Testis (tissue), 2 donors: ENCODE measurements at regions not wholly inside any gene's neighbourhood (a gene's known extent, or its start where the extent isn't known, plus 50 kb on each side); places are given as distances from the start of the nearest gene placed in this dataset.

ENCODE experiments used
- DNase-seq: peaks from one replicate; pipeline ENCODE4 v3.0.0-alpha.2; 2019
- H3K27ac ChIP-seq, 2 donors: fragments of 200-600 bp; sonication (generic); one replicate each; pipeline ENCODE4 v1.5.1; 2019
- H3K27me3 ChIP-seq: fragments of 200-600 bp; sonication (generic); one replicate; pipeline ENCODE4 v1.5.1; 2019
- H3K36me3 ChIP-seq: fragments of 200-600 bp; sonication (generic); one replicate; pipeline ENCODE4 v1.5.1; 2017; ENCODE audit warnings: low read depth; ENCODE audit errors: missing control alignments
- H3K4me1 ChIP-seq: fragments of 200-600 bp; sonication (generic); one replicate; pipeline ENCODE4 v1.5.1; 2019
- H3K4me3 ChIP-seq, 2 donors: fragments of 200-600 bp; sonication (generic); one replicate each; pipeline ENCODE4 v1.5.1; 2017 to 2019
- H3K9me3 ChIP-seq: fragments of 200-600 bp; sonication (generic); one replicate; pipeline ENCODE4 v1.5.1; 2017
- POLR2A ChIP-seq: fragments of 450-650 bp; IDR thresholded peaks from one replicate; pipeline ENCODE4 v1.6.1; 2017; ENCODE audit warnings: antibody characterized with exemption, mild to moderate bottlenecking, moderate library complexity
- WGBS, 2 donors: methylation state at CpG; one replicate each; pipeline ENCODE4 v1.1.5; 2018; 5-methylcytosine and 5-hydroxymethylcytosine counted together
- intact Hi-C: fragments of 100-400 bp; cut with DNase I; formaldehyde crosslinking; loops from one replicate; pipeline ENCODE4 v1.15.1; 2023; ENCODE audit warnings: low total_unique reads
- TF ChIP-seq, protein P1 (sequence below), 3 experiments: fragments of 450-650 bp in 2 of 3; fragments of 200-600 bp in 1 of 3; sonication (generic) in 1 of 3; IDR thresholded peaks; one replicate each; pipeline ENCODE4 v1.5.1; 2016 to 2019; ENCODE audit warnings: antibody characterized with exemption in 3 of 3, mild to moderate bottlenecking in 2 of 3, moderate library complexity in 1 of 3

GRCh38 chr22:49505337-49506009, 322.2 kb downstream of the BRD1 start:
- no peaks in the 10 kb centered on the region for H3K36me3 ChIP-seq
- DNase-seq, result no peak
- H3K27ac ChIP-seq, result no peak overlapping the region
- TF ChIP-seq POLR2A, result no peak
- TF ChIP-seq, protein P1, sequence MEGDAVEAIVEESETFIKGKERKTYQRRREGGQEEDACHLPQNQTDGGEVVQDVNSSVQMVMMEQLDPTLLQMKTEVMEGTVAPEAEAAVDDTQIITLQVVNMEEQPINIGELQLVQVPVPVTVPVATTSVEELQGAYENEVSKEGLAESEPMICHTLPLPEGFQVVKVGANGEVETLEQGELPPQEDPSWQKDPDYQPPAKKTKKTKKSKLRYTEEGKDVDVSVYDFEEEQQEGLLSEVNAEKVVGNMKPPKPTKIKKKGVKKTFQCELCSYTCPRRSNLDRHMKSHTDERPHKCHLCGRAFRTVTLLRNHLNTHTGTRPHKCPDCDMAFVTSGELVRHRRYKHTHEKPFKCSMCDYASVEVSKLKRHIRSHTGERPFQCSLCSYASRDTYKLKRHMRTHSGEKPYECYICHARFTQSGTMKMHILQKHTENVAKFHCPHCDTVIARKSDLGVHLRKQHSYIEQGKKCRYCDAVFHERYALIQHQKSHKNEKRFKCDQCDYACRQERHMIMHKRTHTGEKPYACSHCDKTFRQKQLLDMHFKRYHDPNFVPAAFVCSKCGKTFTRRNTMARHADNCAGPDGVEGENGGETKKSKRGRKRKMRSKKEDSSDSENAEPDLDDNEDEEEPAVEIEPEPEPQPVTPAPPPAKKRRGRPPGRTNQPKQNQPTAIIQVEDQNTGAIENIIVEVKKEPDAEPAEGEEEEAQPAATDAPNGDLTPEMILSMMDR (IDR thresholded peaks at IDR 0.05), result no peak
- no peaks in the 10 kb centered on the region for H3K9me3 ChIP-seq
- H3K4me1 ChIP-seq, result no peaks in the 10 kb centered on the region
- 92 to 97% methylated on average over 7 of the region's 7 CpGs for WGBS, 2 donors
- H3K27me3 ChIP-seq, result no peaks in the 10 kb centered on the region
- intact Hi-C loops, result no loop called here
- no peak overlapping the region for H3K4me3 ChIP-seq

- DNase-seq, result no peak
- H3K27me3 ChIP-seq, result no peaks in the 10 kb centered on the region
- no peak overlapping the region for H3K27ac ChIP-seq
- no peaks in the 10 kb centered on the region for H3K4me1 ChIP-seq
- no peaks in the 10 kb centered on the region for H3K36me3 ChIP-seq
- no peak for TF ChIP-seq POLR2A
- TF ChIP-seq, protein P1 (IDR thresholded peaks at IDR 0.05), result no peak
- H3K9me3 ChIP-seq, result no peaks in the 10 kb centered on the region
- 82% methylated on average over 5 to 6 of the region's 6 CpGs for WGBS, 2 donors
- intact Hi-C loops, result no loop called here
- H3K4me3 ChIP-seq, result no peak overlapping the region
Measured at GRCh38 chr22:49503896-49504521, 323.7 kb downstream of the BRD1 start.

DNA sequence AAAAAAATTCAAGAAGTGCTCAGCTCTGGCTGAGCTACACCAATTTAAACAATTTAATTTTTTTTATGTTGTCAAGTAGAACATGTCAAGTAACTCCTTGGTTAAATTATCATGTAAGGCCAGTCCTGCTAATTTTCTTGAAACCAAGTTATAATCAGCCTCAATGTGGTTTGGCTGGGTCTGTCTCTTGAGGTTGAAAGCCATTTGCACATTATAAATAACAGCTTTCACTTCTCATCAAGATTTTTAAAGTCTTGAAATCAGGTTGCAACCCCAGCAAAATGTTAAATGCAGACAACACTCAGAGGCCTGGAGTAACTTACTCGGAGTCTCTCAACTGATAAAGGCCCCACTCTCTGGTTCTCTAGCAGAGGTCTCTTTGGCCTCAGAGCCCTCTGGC, 324.4 kb downstream of the BRD1 start:
- intact Hi-C loops, result no loop called here
- Histone ChIP-seq H3K9me3 (no peaks in the 10 kb centered on the region), H3K27ac (no peak overlapping the region), H3K4me3 (no peak overlapping the region), H3K27me3 (no peaks in the 10 kb centered on the region), H3K36me3 (no peaks in the 10 kb centered on the region), H3K4me1 (no peaks in the 10 kb centered on the region)
- TF ChIP-seq, protein P1 (IDR thresholded peaks at IDR 0.05), result no peak
- no peak for TF ChIP-seq POLR2A
- no peak for DNase-seq
- WGBS, 2 donors, result 48 to 73% methylated on average over 1 of the region's 1 CpG

GRCh38 chr22:49502126-49502826, 325.4 kb downstream of the BRD1 start:
- no peak overlapping the region for H3K27ac ChIP-seq
- DNase-seq, result no peak
- 89 to 90% methylated on average over 13 of the region's 13 CpGs for WGBS, 2 donors
- no peaks in the 10 kb centered on the region for H3K4me1 ChIP-seq
- no peaks in the 10 kb centered on the region for H3K36me3 ChIP-seq
- TF ChIP-seq, protein P1 (IDR thresholded peaks at IDR 0.05), result no peak
- TF ChIP-seq POLR2A, result no peak
- H3K4me3 ChIP-seq, result no peak overlapping the region
- H3K27me3 ChIP-seq, result no peaks in the 10 kb centered on the region
- no peaks in the 10 kb centered on the region for H3K9me3 ChIP-seq
- intact Hi-C loops, result no loop called here
